B cell (primary cell): ENCODE measurements at regions not wholly inside any gene's neighbourhood (a gene's known extent, or its start where the extent isn't known, plus 50 kb on each side); places are given as distances from the start of the nearest gene placed in this dataset.
"Not testable (repeated sequence)": the region's sequence is repeated elsewhere in the genome, so short reads cannot be mapped to it uniquely, and the experiment has no call there.

ENCODE experiments used
- EZH2 ChIP-seq: IDR thresholded peaks from 2 replicates; pipeline ENCODE4 v1.6.1; 2012; ENCODE audit warnings: borderline replicate concordance, low read depth, mild to moderate bottlenecking, moderate library complexity, low read length; ENCODE audit not compliant: insufficient read depth, poor library complexity, severe bottlenecking
- TF ChIP-seq, protein P1 (sequence below): fragments of 200-600 bp; IDR thresholded peaks from one replicate; pipeline ENCODE4 v1.8.0; 2022; ENCODE audit warnings: antibody characterized with exemption, mild to moderate bottlenecking

DNA sequence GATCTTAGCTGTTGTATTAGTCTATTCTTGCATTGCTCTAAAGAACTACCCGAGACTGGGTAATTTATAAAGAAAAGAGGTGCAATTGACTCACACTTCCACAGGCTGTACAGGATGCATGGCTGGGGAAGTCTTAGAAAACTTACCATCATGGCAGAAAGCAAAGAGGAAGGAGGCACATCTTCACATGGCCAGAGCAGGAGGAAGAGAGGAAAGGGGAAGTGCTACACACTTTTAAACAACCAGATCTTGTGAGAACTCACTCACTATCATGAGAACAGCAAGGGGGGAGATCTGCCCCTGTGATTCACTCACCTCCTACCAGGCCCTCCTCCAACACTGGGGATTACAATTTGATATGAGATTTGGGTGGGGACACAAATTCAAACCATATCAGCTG lies 494.2 kb upstream of the CCDC196 start:
- not testable (repeated sequence) for TF ChIP-seq EZH2
- TF ChIP-seq, protein P1, sequence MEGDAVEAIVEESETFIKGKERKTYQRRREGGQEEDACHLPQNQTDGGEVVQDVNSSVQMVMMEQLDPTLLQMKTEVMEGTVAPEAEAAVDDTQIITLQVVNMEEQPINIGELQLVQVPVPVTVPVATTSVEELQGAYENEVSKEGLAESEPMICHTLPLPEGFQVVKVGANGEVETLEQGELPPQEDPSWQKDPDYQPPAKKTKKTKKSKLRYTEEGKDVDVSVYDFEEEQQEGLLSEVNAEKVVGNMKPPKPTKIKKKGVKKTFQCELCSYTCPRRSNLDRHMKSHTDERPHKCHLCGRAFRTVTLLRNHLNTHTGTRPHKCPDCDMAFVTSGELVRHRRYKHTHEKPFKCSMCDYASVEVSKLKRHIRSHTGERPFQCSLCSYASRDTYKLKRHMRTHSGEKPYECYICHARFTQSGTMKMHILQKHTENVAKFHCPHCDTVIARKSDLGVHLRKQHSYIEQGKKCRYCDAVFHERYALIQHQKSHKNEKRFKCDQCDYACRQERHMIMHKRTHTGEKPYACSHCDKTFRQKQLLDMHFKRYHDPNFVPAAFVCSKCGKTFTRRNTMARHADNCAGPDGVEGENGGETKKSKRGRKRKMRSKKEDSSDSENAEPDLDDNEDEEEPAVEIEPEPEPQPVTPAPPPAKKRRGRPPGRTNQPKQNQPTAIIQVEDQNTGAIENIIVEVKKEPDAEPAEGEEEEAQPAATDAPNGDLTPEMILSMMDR: not testable (repeated sequence)
